Tibial nerve (tissue), 4 donors: ENCODE measurements at regions not wholly inside any gene's neighbourhood (a gene's known extent, or its start where the extent isn't known, plus 50 kb on each side); places are given as distances from the start of the nearest gene placed in this dataset.

ENCODE experiments used
- DNase-seq, 2 donors: peaks; one replicate each; pipeline ENCODE4 v3.0.0-alpha.2; 2019; ENCODE audit warnings: low spot score in 2 of 2
- H3K27ac ChIP-seq, 4 donors: fragments of 200-600 bp; sonication (generic) in 3 of 4; one replicate each; pipeline ENCODE4 v1.5.1; 2017 to 2019; ENCODE audit warnings: mild to moderate bottlenecking in 1 of 4
- H3K27me3 ChIP-seq, 2 donors: fragments of 200-600 bp; sonication (generic) in 1 of 2; one replicate each; pipeline versions ENCODE4 v1.5.1 to v1.6.0; 2017 to 2019
- H3K36me3 ChIP-seq, 3 donors: fragments of 200-600 bp; sonication (generic); one replicate each; pipeline ENCODE4 v1.5.1; 2018 to 2019
- H3K4me1 ChIP-seq, 4 donors: fragments of 200-600 bp; sonication (generic) in 3 of 4; one replicate each; pipeline ENCODE4 v1.5.1; 2017 to 2019
- H3K4me3 ChIP-seq, 4 donors: fragments of 200-600 bp; sonication (generic) in 3 of 4; one replicate each; pipeline ENCODE4 v1.5.1; 2017 to 2019; ENCODE audit warnings: mild to moderate bottlenecking in 1 of 4, moderate library complexity in 1 of 4
- H3K9me3 ChIP-seq, 4 donors: fragments of 200-600 bp; sonication (generic) in 3 of 4; one replicate each; pipeline ENCODE4 v1.5.1; 2017 to 2019
- EP300 ChIP-seq, 2 donors: sonication (generic); formaldehyde crosslinking; IDR thresholded peaks; one replicate each; pipeline ENCODE4 v1.6.1; 2017; ENCODE audit warnings: antibody characterized with exemption in 2 of 2, mild to moderate bottlenecking in 1 of 2
- POLR2A ChIP-seq, 2 donors: fragments of 450-650 bp; IDR thresholded peaks; one replicate each; pipeline ENCODE4 v1.6.1; 2017; ENCODE audit warnings: antibody characterized with exemption in 2 of 2, mild to moderate bottlenecking in 2 of 2, moderate library complexity in 2 of 2
- WGBS, 2 donors: methylation state at CpG; one replicate each; pipeline ENCODE4 v1.1.5; 2018; 5-methylcytosine and 5-hydroxymethylcytosine counted together
- TF ChIP-seq, protein P1 (sequence below), 5 experiments: fragments of 200-600 bp in 3 of 5; fragments of 450-650 bp in 2 of 5; sonication (generic) in 3 of 5; IDR thresholded peaks; one replicate each; pipeline ENCODE4 v1.5.1; 2016 to 2019; ENCODE audit warnings: antibody characterized with exemption in 5 of 5, mild to moderate bottlenecking in 3 of 5, moderate library complexity in 2 of 5

DNA sequence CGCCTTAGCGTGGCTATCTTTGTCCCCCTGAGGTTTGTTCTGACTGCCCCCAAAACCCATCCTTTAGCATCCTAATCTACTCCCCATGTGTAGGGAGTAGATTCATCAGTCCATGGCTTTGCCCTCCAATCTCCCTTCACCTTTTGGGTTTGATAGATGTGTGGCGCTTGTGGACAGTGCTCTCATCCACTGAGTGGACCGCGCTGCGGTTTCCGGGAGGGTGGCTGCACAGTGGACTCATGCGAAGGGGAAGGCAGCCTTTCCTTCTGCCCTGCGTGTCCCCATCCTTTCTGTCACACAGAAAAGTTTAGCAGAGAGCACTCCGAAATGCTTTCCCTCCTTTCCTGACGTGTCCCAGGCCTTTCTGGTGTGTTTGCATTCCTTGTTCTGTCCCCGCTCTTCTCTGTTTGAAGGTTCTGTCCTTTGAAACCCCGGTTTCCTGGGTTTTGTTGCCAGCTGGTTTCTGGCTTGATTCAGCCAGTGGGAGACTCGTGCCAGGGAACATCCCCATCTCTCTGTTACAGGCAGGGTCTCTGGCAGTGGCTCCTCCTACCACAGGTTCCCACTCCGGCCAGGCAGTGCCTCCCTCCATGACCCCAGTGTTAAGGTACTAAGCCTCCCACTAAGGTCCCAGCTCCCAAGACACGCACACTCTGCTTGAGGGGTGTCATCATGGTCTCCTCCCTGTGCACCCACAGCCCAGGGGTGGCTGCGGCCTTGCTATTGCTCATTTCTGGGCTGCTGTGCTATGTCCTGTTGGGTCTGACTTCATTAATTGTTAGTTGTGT is 547.7 kb upstream of the DPP6 start:
- 81 to 84% methylated on average over 17 of the region's 17 CpGs for WGBS, 2 donors
- Histone ChIP-seq H3K9me3 (peaks cover 0 to 11% (median 2%) of the 10 kb centered on the region in 4 donors), H3K27ac (no peak overlapping the region), H3K27me3 (no peaks in the 10 kb centered on the region), H3K4me1 (no peaks in the 10 kb centered on the region), H3K36me3 (no peaks in the 10 kb centered on the region), H3K4me3 (no peak overlapping the region)
- no peak for DNase-seq
- no peak for TF ChIP-seq POLR2A (IDR thresholded peaks at IDR 0.05)
- TF ChIP-seq EP300 (IDR thresholded peaks at IDR 0.05) = no peak
- TF ChIP-seq, protein P1, sequence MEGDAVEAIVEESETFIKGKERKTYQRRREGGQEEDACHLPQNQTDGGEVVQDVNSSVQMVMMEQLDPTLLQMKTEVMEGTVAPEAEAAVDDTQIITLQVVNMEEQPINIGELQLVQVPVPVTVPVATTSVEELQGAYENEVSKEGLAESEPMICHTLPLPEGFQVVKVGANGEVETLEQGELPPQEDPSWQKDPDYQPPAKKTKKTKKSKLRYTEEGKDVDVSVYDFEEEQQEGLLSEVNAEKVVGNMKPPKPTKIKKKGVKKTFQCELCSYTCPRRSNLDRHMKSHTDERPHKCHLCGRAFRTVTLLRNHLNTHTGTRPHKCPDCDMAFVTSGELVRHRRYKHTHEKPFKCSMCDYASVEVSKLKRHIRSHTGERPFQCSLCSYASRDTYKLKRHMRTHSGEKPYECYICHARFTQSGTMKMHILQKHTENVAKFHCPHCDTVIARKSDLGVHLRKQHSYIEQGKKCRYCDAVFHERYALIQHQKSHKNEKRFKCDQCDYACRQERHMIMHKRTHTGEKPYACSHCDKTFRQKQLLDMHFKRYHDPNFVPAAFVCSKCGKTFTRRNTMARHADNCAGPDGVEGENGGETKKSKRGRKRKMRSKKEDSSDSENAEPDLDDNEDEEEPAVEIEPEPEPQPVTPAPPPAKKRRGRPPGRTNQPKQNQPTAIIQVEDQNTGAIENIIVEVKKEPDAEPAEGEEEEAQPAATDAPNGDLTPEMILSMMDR (IDR thresholded peaks at IDR 0.05) = no peak

DNA sequence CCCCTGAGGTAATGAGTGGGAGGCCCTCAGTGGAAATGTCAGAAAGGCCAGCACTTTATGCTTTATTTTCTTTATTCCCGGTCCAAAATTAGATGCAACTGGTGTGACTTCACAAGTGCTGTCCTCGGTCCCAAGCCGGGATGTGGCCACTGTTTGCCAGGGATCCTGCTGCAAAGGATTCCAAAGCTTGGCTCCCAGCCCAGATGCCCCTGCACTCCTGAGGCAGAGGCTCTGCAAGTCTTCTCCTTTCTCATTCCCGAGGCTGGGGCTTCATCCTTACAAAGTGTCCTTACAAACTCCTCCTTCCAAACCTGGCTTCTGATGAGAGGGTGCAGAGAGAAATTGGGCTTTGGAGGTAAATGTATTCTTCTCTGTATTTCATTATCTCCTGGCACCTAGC is 544.3 kb upstream of the DPP6 start:
- no peaks in the 10 kb centered on the region for H3K27me3 ChIP-seq
- DNase-seq = no peak
- no peak overlapping the region for H3K4me3 ChIP-seq
- TF ChIP-seq, protein P1 (IDR thresholded peaks at IDR 0.05) = no peak
- TF ChIP-seq POLR2A (IDR thresholded peaks at IDR 0.05) = no peak
- no peak for TF ChIP-seq EP300 (IDR thresholded peaks at IDR 0.05)
- peaks cover 0 to 8% (median 2%) of the 10 kb centered on the region in 4 donors for H3K9me3 ChIP-seq
- no peaks in the 10 kb centered on the region for H3K36me3 ChIP-seq
- no peaks in the 10 kb centered on the region for H3K4me1 ChIP-seq
- H3K27ac ChIP-seq = no peak overlapping the region
- 34 to 49% methylated on average over 4 of the region's 4 CpGs for WGBS, 2 donors

DNA sequence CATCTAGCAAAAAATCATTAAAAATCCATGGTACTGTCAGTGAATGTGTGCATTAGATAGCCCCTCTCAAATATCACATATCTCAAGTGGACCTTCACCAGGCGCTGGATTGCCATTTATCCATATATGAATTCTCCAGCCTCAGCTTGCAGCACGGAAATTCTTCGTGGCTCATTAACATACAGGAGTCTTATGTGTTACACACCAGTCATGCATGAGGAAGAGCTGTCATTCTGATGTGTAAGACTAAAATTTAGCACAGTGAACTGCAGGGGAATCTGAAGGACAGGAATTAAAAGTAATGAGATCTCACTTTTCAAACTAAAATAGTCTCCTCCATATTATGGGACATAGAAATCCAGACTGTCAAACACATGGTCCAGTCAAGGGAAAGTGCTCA is 542.4 kb upstream of the DPP6 start:
- DNase-seq = no peak
- TF ChIP-seq, protein P1 (IDR thresholded peaks at IDR 0.05) = no peak
- no peak for TF ChIP-seq EP300 (IDR thresholded peaks at IDR 0.05)
- no peak for TF ChIP-seq POLR2A (IDR thresholded peaks at IDR 0.05)
- Histone ChIP-seq H3K4me3 (no peak overlapping the region), H3K36me3 (no peaks in the 10 kb centered on the region), H3K27me3 (no peaks in the 10 kb centered on the region), H3K9me3 (peaks cover 0 to 8% (median 2%) of the 10 kb centered on the region in 4 donors), H3K27ac (no peak overlapping the region), H3K4me1 (no peaks in the 10 kb centered on the region)
- 61 to 69% methylated on average over 3 of the region's 3 CpGs for WGBS, 2 donors

DNA sequence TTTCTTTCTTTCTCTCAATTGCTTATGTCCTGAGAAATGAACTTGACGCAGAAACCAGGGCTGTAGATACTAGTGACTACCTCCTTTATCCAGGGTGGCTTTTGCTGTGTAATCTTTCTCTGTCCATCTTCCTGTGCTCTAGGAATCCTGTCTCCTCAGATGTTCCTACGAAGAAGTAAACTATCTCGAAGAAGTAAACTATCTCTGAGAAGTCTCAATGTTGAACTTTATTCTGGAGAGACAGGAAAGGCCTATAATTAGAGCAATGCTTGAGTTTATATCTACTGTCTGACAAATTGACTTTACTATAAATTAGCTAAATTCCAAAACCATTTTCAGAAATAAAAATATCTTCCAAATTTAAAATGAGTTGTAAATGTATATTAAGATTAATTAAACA is 541.5 kb upstream of the DPP6 start:
- peaks cover 0 to 8% (median 2%) of the 10 kb centered on the region in 4 donors for H3K9me3 ChIP-seq
- H3K4me1 ChIP-seq = no peaks in the 10 kb centered on the region
- H3K27me3 ChIP-seq = no peaks in the 10 kb centered on the region
- H3K36me3 ChIP-seq = no peaks in the 10 kb centered on the region
- no peak overlapping the region for H3K27ac ChIP-seq
- no peak for DNase-seq
- TF ChIP-seq POLR2A (IDR thresholded peaks at IDR 0.05) (no peak), EP300 (IDR thresholded peaks at IDR 0.05) (no peak)
- TF ChIP-seq, protein P1 (IDR thresholded peaks at IDR 0.05) = no peak
- WGBS, 2 donors = 78 to 89% methylated on average over 3 of the region's 3 CpGs
- no peak overlapping the region for H3K4me3 ChIP-seq

DNA sequence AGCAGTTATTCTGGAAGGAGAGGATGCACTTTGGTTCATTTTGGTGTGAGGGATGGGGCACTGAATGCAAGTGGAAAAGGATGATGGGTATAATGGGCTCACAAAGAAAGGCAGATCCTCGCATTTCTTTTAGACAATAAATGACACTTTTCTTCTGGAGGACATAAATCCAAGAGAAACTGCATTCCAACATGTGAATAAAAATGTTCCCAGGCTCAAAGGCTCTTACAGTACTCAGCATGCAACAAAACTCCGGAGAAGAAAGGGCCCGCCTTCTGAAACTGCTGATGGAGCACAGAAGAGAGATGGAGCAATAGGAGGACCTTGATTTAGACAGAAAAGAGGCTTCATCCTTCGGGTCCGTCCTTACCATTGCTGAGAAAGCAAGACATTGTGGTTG is 538.2 kb upstream of the DPP6 start:
- Histone ChIP-seq H3K4me3 (no peak overlapping the region), H3K27me3 (no peaks in the 10 kb centered on the region), H3K36me3 (no peaks in the 10 kb centered on the region), H3K27ac (no peak overlapping the region), H3K4me1 (no peaks in the 10 kb centered on the region), H3K9me3 (peaks cover 0 to 14% (median 0%) of the 10 kb centered on the region in 4 donors)
- DNase-seq = no peak
- TF ChIP-seq, protein P1 (IDR thresholded peaks at IDR 0.05) = no peak
- TF ChIP-seq POLR2A (IDR thresholded peaks at IDR 0.05) (no peak), EP300 (IDR thresholded peaks at IDR 0.05) (no peak)
- WGBS, 2 donors = 51 to 58% methylated on average over 5 of the region's 5 CpGs
